Chondrocyte (in vitro differentiated cells): ENCODE measurements at regions not wholly inside any gene's neighbourhood (a gene's known extent, or its start where the extent isn't known, plus 50 kb on each side); places are given as distances from the start of the nearest gene placed in this dataset.

Experiments
- DNase-seq: peaks from one replicate; pipeline ENCODE4 v3.0.0; 2021; ENCODE audit warnings: mixed read lengths, low spot score
- H3K27ac Mint-ChIP-seq: one replicate; pipeline ENCODE4 v1.8.0; 2021; ENCODE audit warnings: mild to moderate bottlenecking, moderate library complexity, mixed read lengths; ENCODE audit not compliant: unreplicated experiment
- H3K27me3 Mint-ChIP-seq: 2 replicates; pipeline ENCODE4 v1.8.0; 2021; ENCODE audit warnings: low read depth, mixed read lengths
- H3K36me3 Mint-ChIP-seq: 2 replicates; pipeline ENCODE4 v1.8.0; 2021; ENCODE audit warnings: low read depth, mixed read lengths
- H3K4me1 Mint-ChIP-seq: 2 replicates; pipeline ENCODE4 v1.8.0; 2021; ENCODE audit warnings: low read depth, mild to moderate bottlenecking, mixed read lengths
- H3K4me3 Mint-ChIP-seq: one replicate; pipeline ENCODE4 v1.8.0; 2021; ENCODE audit warnings: mild to moderate bottlenecking, moderate library complexity, mixed read lengths; ENCODE audit not compliant: unreplicated experiment
- H3K9me3 Mint-ChIP-seq: 2 replicates; pipeline ENCODE4 v1.8.0; 2021; ENCODE audit warnings: low read depth, mixed read lengths
- CTCF ChIP-seq: fragments of 200-600 bp; sonication (generic); IDR thresholded peaks from 2 replicates; pipeline ENCODE4 v1.5.0; 2021; ENCODE audit warnings: antibody characterized with exemption, mild to moderate bottlenecking, moderate library complexity

- Mint-ChIP-seq H3K27ac (no peak overlapping the region), H3K27me3 (peaks cover 1% of the 10 kb centered on the region), H3K9me3 (peaks cover 2% of the 10 kb centered on the region), H3K4me1 (no peaks in the 10 kb centered on the region), H3K36me3 (no peaks in the 10 kb centered on the region), H3K4me3 (no peak overlapping the region)
- DNase-seq, result no peak
- peak; percentile 44 for TF ChIP-seq CTCF
Observed at GRCh38 chr12:118853634-118854033, 127.7 kb upstream of the SRRM4 start.

- TF ChIP-seq CTCF, result no peak
- Mint-ChIP-seq H3K36me3 (no peaks in the 10 kb centered on the region), H3K27ac (no peak overlapping the region), H3K27me3 (peaks cover 1% of the 10 kb centered on the region), H3K4me1 (no peaks in the 10 kb centered on the region), H3K4me3 (no peak overlapping the region), H3K9me3 (no peaks in the 10 kb centered on the region)
- DNase-seq, result no peak
Observed at GRCh38 chr12:118855858-118856257, 125.5 kb upstream of the SRRM4 start.

DNA sequence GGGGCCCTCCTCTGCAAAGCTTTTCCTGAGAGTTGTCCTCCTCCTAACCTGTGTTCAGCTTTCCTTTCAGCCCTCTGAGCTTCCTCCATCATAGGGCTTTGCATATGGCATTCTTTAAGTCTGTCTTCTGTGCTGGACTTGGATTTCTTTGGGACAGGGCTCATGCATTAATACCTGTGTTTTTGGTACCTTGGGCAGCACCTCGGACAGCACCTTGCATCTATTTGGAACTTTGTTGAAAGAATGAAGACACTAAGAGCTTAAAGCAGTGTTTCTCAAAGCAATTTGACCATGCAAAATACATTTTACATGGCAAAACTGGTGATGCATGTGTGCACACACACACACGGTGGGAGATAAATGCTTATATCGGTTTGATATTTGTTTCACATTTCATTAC, 115.0 kb upstream of the SRRM4 start:
- TF ChIP-seq CTCF, result no peak
- Mint-ChIP-seq H3K36me3 (no peaks in the 10 kb centered on the region), H3K27me3 (peaks cover 2% of the 10 kb centered on the region), H3K4me3 (no peak overlapping the region), H3K27ac (no peak overlapping the region), H3K9me3 (no peaks in the 10 kb centered on the region), H3K4me1 (no peaks in the 10 kb centered on the region)
- no peak for DNase-seq

- no peak overlapping the region for H3K4me3 Mint-ChIP-seq
Observed at GRCh38 chr12:118870551-118870950, 110.8 kb upstream of the SRRM4 start.

DNA sequence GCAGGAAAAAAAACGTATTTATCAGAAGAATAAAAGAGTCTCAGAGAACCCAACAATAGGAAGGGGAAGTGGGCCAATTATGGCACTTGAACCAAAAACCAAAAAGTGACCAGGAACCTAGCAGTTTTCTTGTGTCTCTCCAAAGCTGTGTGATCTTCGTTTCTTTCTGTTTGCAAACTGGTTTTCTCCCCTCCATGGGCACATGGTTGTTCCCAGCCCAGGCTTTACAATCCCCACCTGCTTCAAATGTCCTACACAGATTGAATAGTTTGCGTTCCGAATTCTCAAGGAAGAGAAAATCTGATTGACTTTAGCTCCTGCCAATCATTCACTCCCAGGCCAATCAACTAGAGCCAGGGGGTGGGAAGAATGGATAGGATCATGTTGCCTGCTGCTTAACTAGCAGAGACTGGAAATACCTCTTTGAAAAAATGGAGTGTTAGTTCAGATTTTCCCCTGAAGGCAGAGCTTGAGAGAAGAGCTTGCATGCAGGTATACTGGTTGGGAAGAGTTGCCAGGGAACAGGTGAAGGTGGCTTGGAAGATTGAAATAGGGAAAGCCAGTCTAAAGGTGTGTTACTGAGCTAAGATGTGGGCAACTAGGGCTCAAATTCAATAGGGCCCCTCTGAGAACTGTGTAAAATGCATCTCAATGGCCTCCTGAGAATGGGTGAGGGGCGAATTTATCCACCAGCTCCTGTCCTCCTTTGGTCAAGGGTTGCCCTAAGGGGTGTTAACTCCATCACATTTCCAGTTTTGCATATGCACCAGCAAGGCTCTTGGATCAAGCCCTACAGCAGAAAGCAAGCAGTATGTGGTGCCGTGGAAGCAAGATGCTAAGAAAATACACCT, 106.4 kb upstream of the SRRM4 start:
- no peak for DNase-seq
- Mint-ChIP-seq H3K36me3 (no peaks in the 10 kb centered on the region), H3K27ac (no peak overlapping the region), H3K27me3 (no peaks in the 10 kb centered on the region), H3K9me3 (peaks cover 5% of the 10 kb centered on the region), H3K4me3 (no peak overlapping the region), H3K4me1 (no peaks in the 10 kb centered on the region)
- no peak for TF ChIP-seq CTCF

More at GRCh38 chr12:118870551-118870950, 110.8 kb upstream of the SRRM4 start:
- no peak overlapping the region for H3K27ac Mint-ChIP-seq
- DNase-seq, result no peak
- H3K4me1 Mint-ChIP-seq, result no peaks in the 10 kb centered on the region
- peaks cover 2% of the 10 kb centered on the region for H3K27me3 Mint-ChIP-seq
- no peaks in the 10 kb centered on the region for H3K9me3 Mint-ChIP-seq
- TF ChIP-seq CTCF, result no peak
- no peaks in the 10 kb centered on the region for H3K36me3 Mint-ChIP-seq
